ENCODE measurements at regions not wholly inside any gene's neighbourhood (a gene's known extent, or its start where the extent isn't known, plus 50 kb on each side); places are given as distances from the start of the nearest gene placed in this dataset.

- Histone ChIP-seq H3K36me3 (ENCODE audit: control insufficient read depth in 2 of 2, insufficient read depth in 1 of 2, low read length in 2 of 2) (no peaks in the 10 kb centered on the region), H3K27ac (ENCODE audit: extremely low read depth, low read depth, low read length) (no peak overlapping the region), H3K9me3 (ENCODE audit: control insufficient read depth, insufficient read depth, low read depth, low read length) (no peaks in the 10 kb centered on the region), H3K4me3 (ENCODE audit: low read depth, low read length) (no peak overlapping the region), H3K4me1 (ENCODE audit: control insufficient read depth, insufficient read depth, low read length) (no peaks in the 10 kb centered on the region)
- TF ChIP-seq ZNF654 (tag by site-specific recombination; IDR thresholded peaks at IDR 0.05; ENCODE audit: low read depth): no peak
- TF ChIP-seq ZNF473 (tag by site-specific recombination; IDR thresholded peaks at IDR 0.05): no peak
- TF ChIP-seq ZNF837 (tag by site-specific recombination; IDR thresholded peaks at IDR 0.05): no peak
- TF ChIP-seq ZEB2 (tag by site-specific recombination; IDR thresholded peaks at IDR 0.05): no peak
- no peak for TF ChIP-seq ZNF518A (tag by site-specific recombination; conservative IDR thresholded peaks at IDR 0.05; ENCODE audit: low read depth)
- TF ChIP-seq ZNF138 (tag by site-specific recombination; IDR thresholded peaks at IDR 0.05; ENCODE audit: borderline replicate concordance): no peak
- TF ChIP-seq SP2 (tag by site-specific recombination; IDR thresholded peaks at IDR 0.05): no peak
- TF ChIP-seq MYNN (tag by site-specific recombination; IDR thresholded peaks at IDR 0.05; ENCODE audit: borderline replicate concordance): no peak
- no peak for TF ChIP-seq PRDM1 (tag by site-specific recombination; IDR thresholded peaks at IDR 0.05)
- no peak for TF ChIP-seq ZNF580 (tag by site-specific recombination; IDR thresholded peaks at IDR 0.05)
- TF ChIP-seq ZNF391 (tag by site-specific recombination; IDR thresholded peaks at IDR 0.05; ENCODE audit: borderline replicate concordance, low read depth): no peak
- no peak for TF ChIP-seq ZNF624 (tag by site-specific recombination; IDR thresholded peaks at IDR 0.05)
- TF ChIP-seq ZNF354C (tag by site-specific recombination; IDR thresholded peaks at IDR 0.05; ENCODE audit: borderline replicate concordance, low read depth): no peak
- TF ChIP-seq ZSCAN16 (tag by site-specific recombination; IDR thresholded peaks at IDR 0.05): no peak
- no peak for TF ChIP-seq ZSCAN23 (tag by site-specific recombination; IDR thresholded peaks at IDR 0.05)
- no peak for TF ChIP-seq ZBTB8A (tag by site-specific recombination; IDR thresholded peaks at IDR 0.05)
- TF ChIP-seq ZNF571 (tag by site-specific recombination; IDR thresholded peaks at IDR 0.05): no peak
- POLR2A ChIA-PET: no interaction called here
- CTCF ChIA-PET: no interaction called here
Measured at GRCh38 chr5:97737608-97738007, 554.6 kb upstream of the RIOK2 start.

GRCh38 chr5:97745817-97746216, 562.8 kb upstream of the RIOK2 start:
- CTCF ChIA-PET: no interaction called here
- Histone ChIP-seq H3K9me3 (ENCODE audit: control insufficient read depth, insufficient read depth, low read depth, low read length) (no peaks in the 10 kb centered on the region), H3K4me3 (ENCODE audit: low read depth, low read length) (no peak overlapping the region), H3K27ac (ENCODE audit: extremely low read depth, low read depth, low read length) (no peak overlapping the region), H3K4me1 (ENCODE audit: control insufficient read depth, insufficient read depth, low read length) (no peaks in the 10 kb centered on the region), H3K36me3 (ENCODE audit: control insufficient read depth in 2 of 2, insufficient read depth in 1 of 2, low read length in 2 of 2) (no peaks in the 10 kb centered on the region)
- POLR2A ChIA-PET: no interaction called here
- TF ChIP-seq ZNF19 (tag by site-specific recombination; IDR thresholded peaks at IDR 0.05; ENCODE audit: low read depth): no peak
- TF ChIP-seq ZNF692 (tag by site-specific recombination; IDR thresholded peaks at IDR 0.05): no peak
- no peak for TF ChIP-seq ZNF155 (tag by site-specific recombination; IDR thresholded peaks at IDR 0.05)
- TF ChIP-seq ZNF518A (tag by site-specific recombination; conservative IDR thresholded peaks at IDR 0.05; ENCODE audit: low read depth): no peak
- TF ChIP-seq INSM2 (tag by site-specific recombination; IDR thresholded peaks at IDR 0.05): no peak
- TF ChIP-seq KLF1 (tag by site-specific recombination; IDR thresholded peaks at IDR 0.05): no peak
